Effector memory CD8-positive, alpha-beta T cell (primary cell): ENCODE measurements at regions not wholly inside any gene's neighbourhood (a gene's known extent, or its start where the extent isn't known, plus 50 kb on each side); places are given as distances from the start of the nearest gene placed in this dataset.
"Not testable (repeated sequence)": the region's sequence is repeated elsewhere in the genome, so short reads cannot be mapped to it uniquely, and the experiment has no call there.

Experiments
- ATAC-seq: fragments of 150-1000 bp; cut with Tn5 transposase; replicated peaks from 2 replicates; pipeline ENCODE4 v1.10.0; 2021; ENCODE audit warnings: mild to moderate bottlenecking, moderate library complexity
- DNase-seq, 3 experiments: peaks; one replicate each; pipeline ENCODE4 v3.0.0; 2021
- H3K27ac Mint-ChIP-seq, 2 donors: one replicate each; pipeline ENCODE4 v1.8.0; 2022; ENCODE audit warnings: mild to moderate bottlenecking in 2 of 2, mixed read lengths in 2 of 2, moderate library complexity in 2 of 2
- H3K27me3 Mint-ChIP-seq, 2 donors: one replicate each; pipeline ENCODE4 v1.8.0; 2022; ENCODE audit warnings: mixed read lengths in 2 of 2
- H3K36me3 Mint-ChIP-seq: one replicate; pipeline ENCODE4 v1.8.0; 2022; ENCODE audit warnings: mild to moderate bottlenecking, moderate library complexity, mixed read lengths; ENCODE audit not compliant: insufficient read depth
- H3K4me1 Mint-ChIP-seq, 2 donors: one replicate each; pipeline ENCODE4 v1.8.0; 2022; ENCODE audit warnings: low read depth in 2 of 2, mixed read lengths in 2 of 2
- H3K4me3 Mint-ChIP-seq, 2 donors: one replicate each; pipeline ENCODE4 v1.8.0; 2022; ENCODE audit warnings: mild to moderate bottlenecking in 2 of 2, mixed read lengths in 2 of 2, moderate library complexity in 2 of 2
- H3K9me3 Mint-ChIP-seq, 2 donors: one replicate each; pipeline ENCODE4 v1.8.0; 2022; ENCODE audit warnings: mixed read lengths in 2 of 2

GRCh38 chr10:81179324-81179723, 641.6 kb downstream of the SH2D4B start:
- Mint-ChIP-seq H3K9me3 (peaks cover 6 to 8% of the 10 kb centered on the region in 2 donors), H3K4me3 (no peak overlapping the region), H3K36me3 (peaks cover 3% of the 10 kb centered on the region), H3K4me1 (no peaks in the 10 kb centered on the region), H3K27ac (no peak overlapping the region), H3K27me3 (no peaks in the 10 kb centered on the region)
- no peak for ATAC-seq
- DNase-seq = no peak

- Mint-ChIP-seq H3K4me1 (no peaks in the 10 kb centered on the region), H3K27ac (no peak overlapping the region), H3K9me3 (peaks cover 6 to 8% of the 10 kb centered on the region in 2 donors), H3K36me3 (peaks cover 3% of the 10 kb centered on the region), H3K27me3 (no peaks in the 10 kb centered on the region), H3K4me3 (no peak overlapping the region)
- no peak for ATAC-seq
- DNase-seq = no peak
These were observed 642.2 kb downstream of the SH2D4B start for GRCh38 chr10:81179805-81180452.

GRCh38 chr10:81182296-81182695, 644.6 kb downstream of the SH2D4B start:
- Mint-ChIP-seq H3K4me3 (no peak overlapping the region), H3K4me1 (no peaks in the 10 kb centered on the region), H3K9me3 (peaks cover 6 to 8% of the 10 kb centered on the region in 2 donors), H3K36me3 (peaks cover 3% of the 10 kb centered on the region), H3K27ac (no peak overlapping the region), H3K27me3 (no peaks in the 10 kb centered on the region)
- ATAC-seq = no peak
- DNase-seq = no peak

- Mint-ChIP-seq H3K4me1 (no peaks in the 10 kb centered on the region), H3K9me3 (peaks cover 7% of the 10 kb centered on the region in 2 donors), H3K4me3 (no peak overlapping the region), H3K36me3 (peaks cover 4% of the 10 kb centered on the region), H3K27me3 (no peaks in the 10 kb centered on the region), H3K27ac (no peak overlapping the region)
- DNase-seq (no peak), ATAC-seq (no peak)
These were observed 654.6 kb downstream of the SH2D4B start for GRCh38 chr10:81192221-81192788.

GRCh38 chr10:81200801-81201200, 663.1 kb downstream of the SH2D4B start:
- H3K4me3 Mint-ChIP-seq = no peak overlapping the region
- ATAC-seq (no peak), DNase-seq (no peak)
- H3K36me3 Mint-ChIP-seq = no peaks in the 10 kb centered on the region
- H3K9me3 Mint-ChIP-seq = peaks cover 6% of the 10 kb centered on the region in 2 donors
- no peaks in the 10 kb centered on the region for H3K4me1 Mint-ChIP-seq
- H3K27me3 Mint-ChIP-seq = no peaks in the 10 kb centered on the region
- H3K27ac Mint-ChIP-seq = no peak overlapping the region

GRCh38 chr10:81207359-81207758, 667.6 kb upstream of the NRG3 start:
- not testable (repeated sequence) for H3K27me3 Mint-ChIP-seq

GRCh38 chr10:81213370-81213769, 661.6 kb upstream of the NRG3 start:
- DNase-seq (no peak), ATAC-seq (no peak)
- Mint-ChIP-seq H3K4me3 (no peak overlapping the region), H3K4me1 (no peaks in the 10 kb centered on the region), H3K27ac (no peak overlapping the region), H3K36me3 (no peaks in the 10 kb centered on the region), H3K9me3 (peaks cover 2 to 8% of the 10 kb centered on the region in 2 donors), H3K27me3 (no peaks in the 10 kb centered on the region)

More at GRCh38 chr10:81207359-81207758, 667.6 kb upstream of the NRG3 start:
- ATAC-seq, H3K27ac Mint-ChIP-seq, DNase-seq, H3K4me1 Mint-ChIP-seq, H3K36me3 Mint-ChIP-seq, H3K4me3 Mint-ChIP-seq: not testable (repeated sequence)
- H3K9me3 Mint-ChIP-seq = peaks cover 3 to 18% of the 10 kb centered on the region in 2 donors

GRCh38 chr10:81215498-81215897, 659.5 kb upstream of the NRG3 start:
- DNase-seq (no peak), ATAC-seq (no peak)
- H3K27me3 Mint-ChIP-seq = no peaks in the 10 kb centered on the region
- no peaks in the 10 kb centered on the region for H3K36me3 Mint-ChIP-seq
- peaks cover 2 to 8% of the 10 kb centered on the region in 2 donors for H3K9me3 Mint-ChIP-seq
- no peak overlapping the region for H3K4me3 Mint-ChIP-seq
- H3K4me1 Mint-ChIP-seq = no peaks in the 10 kb centered on the region
- H3K27ac Mint-ChIP-seq = no peak overlapping the region

- H3K27ac Mint-ChIP-seq = no peak overlapping the region
- ATAC-seq (no peak), DNase-seq (no peak)
- H3K4me1 Mint-ChIP-seq = no peaks in the 10 kb centered on the region
- H3K9me3 Mint-ChIP-seq = peaks cover 0 to 2% of the 10 kb centered on the region in 2 donors
- H3K4me3 Mint-ChIP-seq = no peak overlapping the region
- no peaks in the 10 kb centered on the region for H3K27me3 Mint-ChIP-seq
- H3K36me3 Mint-ChIP-seq = no peaks in the 10 kb centered on the region
These were observed 658.0 kb upstream of the NRG3 start for GRCh38 chr10:81216949-81217348.

GRCh38 chr10:81218307-81218706, 656.7 kb upstream of the NRG3 start:
- no peak for DNase-seq
- Mint-ChIP-seq H3K36me3 (no peaks in the 10 kb centered on the region), H3K9me3 (peaks cover 0 to 6% of the 10 kb centered on the region in 2 donors), H3K27me3 (no peaks in the 10 kb centered on the region), H3K27ac (no peak overlapping the region), H3K4me1 (no peaks in the 10 kb centered on the region), H3K4me3 (no peak overlapping the region)
- ATAC-seq = no peak

- no peaks in the 10 kb centered on the region for H3K27me3 Mint-ChIP-seq
- DNase-seq (no peak), ATAC-seq (no peak)
- no peak overlapping the region for H3K27ac Mint-ChIP-seq
- peaks cover 7 to 9% of the 10 kb centered on the region in 2 donors for H3K9me3 Mint-ChIP-seq
- no peaks in the 10 kb centered on the region for H3K4me1 Mint-ChIP-seq
- H3K36me3 Mint-ChIP-seq = no peaks in the 10 kb centered on the region
- no peak overlapping the region for H3K4me3 Mint-ChIP-seq
These were observed 655.2 kb upstream of the NRG3 start for GRCh38 chr10:81219758-81220157.

- no peak overlapping the region for H3K4me3 Mint-ChIP-seq
- no peaks in the 10 kb centered on the region for H3K36me3 Mint-ChIP-seq
- ATAC-seq (no peak), DNase-seq (no peak)
- H3K9me3 Mint-ChIP-seq = peaks cover 0 to 4% of the 10 kb centered on the region in 2 donors
- H3K4me1 Mint-ChIP-seq = no peaks in the 10 kb centered on the region
- H3K27ac Mint-ChIP-seq = no peak overlapping the region
- no peaks in the 10 kb centered on the region for H3K27me3 Mint-ChIP-seq
These were observed 626.1 kb upstream of the NRG3 start for GRCh38 chr10:81248886-81249285.

- Mint-ChIP-seq H3K36me3 (no peaks in the 10 kb centered on the region), H3K4me3 (no peak overlapping the region), H3K9me3 (peaks cover 4 to 7% of the 10 kb centered on the region in 2 donors), H3K4me1 (no peaks in the 10 kb centered on the region), H3K27me3 (no peaks in the 10 kb centered on the region), H3K27ac (no peak overlapping the region)
- DNase-seq (no peak), ATAC-seq (no peak)
These were observed 623.4 kb upstream of the NRG3 start for GRCh38 chr10:81251457-81252115.

GRCh38 chr10:81264991-81265390, 610.0 kb upstream of the NRG3 start:
- H3K36me3 Mint-ChIP-seq, H3K4me3 Mint-ChIP-seq, H3K27me3 Mint-ChIP-seq, DNase-seq, H3K9me3 Mint-ChIP-seq, H3K4me1 Mint-ChIP-seq, H3K27ac Mint-ChIP-seq, ATAC-seq: not testable (repeated sequence)
